WTC11 (cell line): ENCODE measurements at regions not wholly inside any gene's neighbourhood (a gene's known extent, or its start where the extent isn't known, plus 50 kb on each side); places are given as distances from the start of the nearest gene placed in this dataset.

Experiments
- ZNF232 ChIP-seq: sonication (generic); formaldehyde crosslinking; IDR thresholded peaks from 2 replicates; pipeline ENCODE4 v1.8.0; 2022; ENCODE audit warnings: mild to moderate bottlenecking, missing genetic modification reagents
- TF ChIP-seq, protein P1 (sequence below): fragments of 200-600 bp; IDR thresholded peaks from 2 replicates; pipeline ENCODE4 v1.8.0; 2022; ENCODE audit warnings: antibody characterized with exemption

DNA sequence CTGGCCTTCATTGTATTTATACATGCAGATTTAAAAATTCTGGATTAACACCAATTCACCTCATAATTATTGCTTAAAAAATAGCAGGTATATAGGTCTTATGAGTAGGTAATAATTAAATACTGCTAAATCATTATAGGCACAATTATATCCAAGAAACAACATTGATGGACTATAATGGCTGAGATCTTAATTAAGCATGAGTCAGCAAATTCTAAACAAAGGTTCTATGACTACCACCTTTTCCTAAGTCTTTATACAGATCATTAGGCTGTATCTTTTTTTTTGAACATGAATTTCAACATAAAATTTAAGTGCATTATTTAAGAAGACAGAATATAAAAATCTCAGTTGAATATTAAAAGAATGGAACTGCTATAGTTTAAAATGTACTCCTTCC lies 1678.7 kb upstream of the PCDH10 start:
- TF ChIP-seq, protein P1, sequence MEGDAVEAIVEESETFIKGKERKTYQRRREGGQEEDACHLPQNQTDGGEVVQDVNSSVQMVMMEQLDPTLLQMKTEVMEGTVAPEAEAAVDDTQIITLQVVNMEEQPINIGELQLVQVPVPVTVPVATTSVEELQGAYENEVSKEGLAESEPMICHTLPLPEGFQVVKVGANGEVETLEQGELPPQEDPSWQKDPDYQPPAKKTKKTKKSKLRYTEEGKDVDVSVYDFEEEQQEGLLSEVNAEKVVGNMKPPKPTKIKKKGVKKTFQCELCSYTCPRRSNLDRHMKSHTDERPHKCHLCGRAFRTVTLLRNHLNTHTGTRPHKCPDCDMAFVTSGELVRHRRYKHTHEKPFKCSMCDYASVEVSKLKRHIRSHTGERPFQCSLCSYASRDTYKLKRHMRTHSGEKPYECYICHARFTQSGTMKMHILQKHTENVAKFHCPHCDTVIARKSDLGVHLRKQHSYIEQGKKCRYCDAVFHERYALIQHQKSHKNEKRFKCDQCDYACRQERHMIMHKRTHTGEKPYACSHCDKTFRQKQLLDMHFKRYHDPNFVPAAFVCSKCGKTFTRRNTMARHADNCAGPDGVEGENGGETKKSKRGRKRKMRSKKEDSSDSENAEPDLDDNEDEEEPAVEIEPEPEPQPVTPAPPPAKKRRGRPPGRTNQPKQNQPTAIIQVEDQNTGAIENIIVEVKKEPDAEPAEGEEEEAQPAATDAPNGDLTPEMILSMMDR, result no peak
- no peak for TF ChIP-seq ZNF232 (CRISPR knock-in tag)
